GM18907 (cell line): ENCODE measurements at regions not wholly inside any gene's neighbourhood (a gene's known extent, or its start where the extent isn't known, plus 50 kb on each side); places are given as distances from the start of the nearest gene placed in this dataset.

Experiments used
- ATAC-seq: cut with Tn5 transposase; IDR thresholded peaks from one replicate; pipeline ENCODE4 v1.9.1; 2021; ENCODE audit warnings: mild to moderate bottlenecking, moderate library complexity; ENCODE audit not compliant: unreplicated experiment

- ATAC-seq, result no peak
Observed at GRCh38 chr10:81008726-81009125, 471.0 kb downstream of the SH2D4B start.

- ATAC-seq, result no peak
Observed at GRCh38 chr10:81009296-81009695, 471.6 kb downstream of the SH2D4B start.

DNA sequence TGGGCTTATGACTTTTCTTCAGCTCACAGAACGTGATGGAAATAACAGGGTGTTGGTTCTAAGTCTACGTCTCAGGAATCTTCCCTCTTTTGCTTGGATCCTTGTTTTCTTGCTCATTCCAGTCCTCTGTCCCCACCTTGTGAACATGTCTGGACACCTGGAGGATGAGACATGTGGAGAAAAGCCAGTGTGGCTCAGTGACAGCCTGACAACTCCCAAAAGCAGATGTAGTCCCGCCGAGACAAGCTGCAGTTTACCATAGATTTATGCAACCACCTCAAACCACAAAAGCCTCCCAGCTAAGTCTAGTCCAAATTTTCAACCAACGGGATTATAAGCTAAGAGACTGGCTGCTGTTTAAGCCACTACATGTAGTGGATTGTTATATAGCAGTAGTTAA, 476.1 kb downstream of the SH2D4B start:
- ATAC-seq, result no peak

DNA sequence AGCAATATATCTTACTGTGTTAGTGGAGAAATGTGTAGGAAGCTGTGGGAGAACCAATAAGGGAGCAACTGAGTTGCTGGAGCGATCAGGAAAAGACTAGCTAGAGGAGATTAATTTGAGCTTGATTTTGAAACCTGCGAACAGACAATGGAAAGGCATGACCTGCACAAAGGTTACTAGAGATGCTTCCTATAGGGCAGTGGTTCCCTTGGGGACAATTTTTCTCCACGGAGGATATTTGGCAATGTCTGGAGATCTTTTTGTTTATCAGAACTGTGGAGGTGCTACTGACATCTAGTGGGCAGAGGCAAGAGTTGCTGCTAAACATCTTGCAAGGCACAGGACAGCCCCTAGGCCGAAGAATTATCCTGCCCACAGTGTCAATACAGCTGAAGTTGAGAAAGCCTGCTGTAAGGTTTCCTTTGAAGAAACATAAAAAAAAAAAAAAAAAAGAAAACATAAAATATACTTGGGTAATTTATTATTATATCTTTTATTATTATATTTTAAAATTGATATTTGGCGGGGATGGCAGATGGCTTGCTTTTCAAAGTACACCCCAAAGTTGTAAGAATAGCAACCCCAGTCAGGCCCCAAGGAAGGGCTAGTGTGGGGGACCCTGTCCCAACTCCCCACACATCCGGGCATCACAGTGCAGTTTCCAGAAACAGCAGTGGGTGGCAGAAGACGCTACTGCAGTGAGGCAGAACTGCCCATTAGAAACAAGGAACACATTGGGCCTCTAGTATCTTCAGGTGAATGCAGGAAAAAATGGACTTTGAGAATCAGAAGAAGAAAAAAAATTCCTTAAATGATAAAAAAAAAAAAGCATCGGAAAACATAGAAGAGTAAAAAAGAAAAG, 481.6 kb downstream of the SH2D4B start:
- ATAC-seq, result peak; percentile 89

- peak; percentile 50 for ATAC-seq
Observed at GRCh38 chr10:81021428-81022129, 483.9 kb downstream of the SH2D4B start.

DNA sequence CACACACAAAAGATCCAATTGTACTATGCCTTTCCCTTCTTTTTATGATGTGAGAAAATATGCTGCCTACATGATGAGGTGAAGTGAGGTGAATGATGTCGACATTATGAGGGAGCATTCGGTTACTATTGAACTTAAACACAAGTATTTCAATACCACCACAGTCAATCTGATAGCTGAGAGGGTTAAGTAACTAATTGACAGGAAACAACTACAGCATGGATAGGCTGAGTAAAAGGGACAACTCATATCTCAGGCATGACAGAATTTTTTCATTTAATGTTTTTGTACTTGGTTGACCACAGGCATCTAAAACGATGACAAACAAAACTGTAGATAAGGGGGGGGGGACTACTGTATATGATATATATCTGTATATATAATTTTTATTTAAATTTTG, 488.9 kb downstream of the SH2D4B start:
- no peak for ATAC-seq

DNA sequence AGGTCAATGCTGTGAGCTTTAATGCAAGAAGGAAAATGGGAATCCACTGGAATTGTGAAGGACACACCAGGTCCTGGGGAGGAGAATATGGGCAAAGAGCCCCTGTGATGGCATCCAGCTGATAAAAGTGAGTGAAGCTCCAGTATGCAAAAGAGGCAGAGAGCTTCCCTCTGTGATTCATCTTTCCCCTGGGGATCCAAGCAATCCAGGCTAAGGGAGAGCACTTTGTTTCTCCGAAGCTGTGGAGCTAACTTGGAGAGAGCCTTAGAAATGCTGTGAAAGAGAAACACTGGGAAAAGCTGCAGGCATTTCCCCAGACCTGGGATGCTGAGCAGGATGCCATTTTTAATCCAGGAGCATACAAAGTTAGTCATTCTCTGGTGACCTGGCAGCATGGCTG, 489.5 kb downstream of the SH2D4B start:
- no peak for ATAC-seq

- no peak for ATAC-seq
Observed at GRCh38 chr10:81027706-81028105, 490.0 kb downstream of the SH2D4B start.

GRCh38 chr10:81031774-81032173, 494.1 kb downstream of the SH2D4B start:
- peak; percentile 77 for ATAC-seq

DNA sequence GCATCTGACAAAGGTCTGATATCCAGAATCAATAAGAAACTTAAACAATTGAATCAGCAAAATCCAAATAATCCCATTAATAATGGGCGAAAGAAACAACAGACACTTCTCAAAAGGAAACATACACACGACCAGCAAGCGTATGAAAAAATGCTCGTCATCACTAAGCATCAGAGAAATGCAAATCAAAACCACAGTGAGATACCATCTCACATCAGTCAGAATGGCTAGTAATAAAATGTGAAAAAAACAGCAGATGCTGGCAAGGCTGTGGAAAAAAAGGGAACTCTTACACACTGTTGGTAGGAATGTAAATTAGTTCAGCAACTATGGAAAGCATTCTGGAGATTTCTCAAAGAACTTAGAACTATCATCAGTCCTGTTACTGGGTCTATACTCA, 496.7 kb downstream of the SH2D4B start:
- ATAC-seq, result no peak

GRCh38 chr10:81036257-81036656, 498.6 kb downstream of the SH2D4B start:
- peak; percentile 90 for ATAC-seq

GRCh38 chr10:81040031-81040430, 502.3 kb downstream of the SH2D4B start:
- no peak for ATAC-seq

DNA sequence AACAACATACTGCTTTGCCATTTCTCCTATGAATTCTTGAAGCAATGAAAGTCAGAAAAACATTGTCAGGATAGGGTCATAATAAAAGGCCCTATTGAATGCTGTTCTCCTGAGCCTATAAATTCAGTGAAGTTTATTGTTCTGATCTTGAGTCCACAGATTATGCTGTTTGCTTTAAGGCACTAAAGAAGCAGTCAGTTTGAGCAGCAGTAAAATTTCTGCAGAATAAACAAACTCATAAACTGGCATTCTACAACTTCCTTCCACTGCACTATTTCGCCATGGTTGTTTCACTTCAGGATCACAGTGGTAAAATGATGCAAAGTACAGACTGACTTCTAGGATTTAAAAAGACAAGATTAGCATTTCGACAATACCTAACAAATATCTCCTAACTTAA, 503.2 kb downstream of the SH2D4B start:
- ATAC-seq, result no peak

DNA sequence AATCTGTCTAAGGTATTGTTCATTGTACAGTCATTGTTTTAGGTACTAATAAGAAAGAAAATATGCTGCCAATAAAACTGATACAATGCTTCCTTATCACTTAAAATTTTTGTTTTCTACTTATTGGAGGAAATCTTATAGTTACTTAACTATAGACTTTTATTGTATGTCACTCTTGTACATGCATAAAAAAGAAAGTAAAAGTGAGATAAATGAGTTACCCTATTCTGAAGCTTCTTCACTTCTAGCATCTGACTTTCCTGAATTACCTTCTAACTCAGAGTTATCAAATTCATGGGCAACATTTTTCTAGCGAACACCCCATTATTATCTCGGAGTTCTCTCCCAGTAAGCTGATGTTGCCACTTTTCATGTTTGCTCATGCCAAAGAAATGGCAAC, 504.9 kb downstream of the SH2D4B start:
- no peak for ATAC-seq

DNA sequence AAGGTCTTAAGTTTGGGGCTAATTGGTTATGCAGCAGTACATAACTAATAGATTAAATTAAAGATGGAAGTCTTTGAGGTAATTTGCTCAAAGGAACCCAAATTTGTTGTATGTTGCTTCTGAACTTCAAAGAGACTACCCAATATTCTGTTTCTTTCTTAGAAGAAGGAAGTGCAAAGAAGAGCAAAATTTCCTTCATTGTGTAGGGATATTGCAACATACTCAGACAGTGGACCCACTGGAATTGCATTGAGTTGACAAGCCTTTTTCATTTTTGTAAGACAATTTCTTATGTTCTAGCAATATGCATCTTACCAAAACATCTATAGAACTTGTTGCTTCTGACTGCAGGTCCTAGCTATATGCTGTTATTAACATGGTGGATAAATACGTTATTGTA, 527.8 kb downstream of the SH2D4B start:
- no peak for ATAC-seq

GRCh38 chr10:81068460-81068859, 530.8 kb downstream of the SH2D4B start:
- no peak for ATAC-seq

DNA sequence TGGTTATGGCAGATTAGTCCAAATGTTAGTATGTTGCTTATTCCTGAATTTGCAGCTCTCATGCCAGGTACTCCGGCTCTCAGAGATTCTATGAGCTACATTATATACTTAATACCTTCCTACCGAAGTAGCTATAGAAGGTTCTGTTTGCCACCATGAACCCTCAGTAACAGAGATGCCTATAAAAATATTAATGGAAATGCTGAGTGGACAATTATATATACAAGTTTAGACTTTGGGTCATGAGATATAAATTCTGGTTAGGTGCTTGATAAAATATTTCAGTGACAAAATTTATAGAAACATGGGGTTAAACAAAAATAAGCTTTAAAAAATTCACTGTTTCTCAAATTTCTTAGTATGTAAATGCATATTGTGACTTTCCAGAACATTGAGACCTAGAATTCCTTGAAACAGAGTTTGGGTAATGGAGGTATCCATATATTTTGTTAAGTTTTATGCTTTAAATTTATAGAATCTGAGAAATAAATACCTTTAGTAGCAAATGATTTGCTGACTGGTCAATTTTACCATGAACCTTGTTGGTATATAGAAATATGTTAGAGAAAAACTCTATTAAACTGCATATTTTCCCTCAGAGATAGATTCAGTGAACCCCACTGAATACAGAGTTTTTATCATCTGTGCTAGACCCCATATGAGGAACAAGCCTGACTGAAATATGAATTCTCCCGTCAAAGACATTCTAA, 533.5 kb downstream of the SH2D4B start:
- ATAC-seq, result no peak

GRCh38 chr10:81073155-81073554, 535.5 kb downstream of the SH2D4B start:
- no peak for ATAC-seq

GRCh38 chr10:81081887-81082620, 544.4 kb downstream of the SH2D4B start:
- no peak for ATAC-seq

GRCh38 chr10:81082621-81083376, 545.1 kb downstream of the SH2D4B start:
- ATAC-seq, result no peak
